ENCODE measurements at regions not wholly inside any gene's neighbourhood (a gene's known extent, or its start where the extent isn't known, plus 50 kb on each side); places are given as distances from the start of the nearest gene placed in this dataset.

- H3K27ac ChIP-seq = no peak overlapping the region
- TF ChIP-seq CTCF (conservative IDR thresholded peaks at IDR 0.05) (no peak), ZFX (IDR thresholded peaks at IDR 0.05) (no peak)
These were observed 329.1 kb downstream of the VGLL3 start for GRCh38 chr3:86661817-86662216.

- no peak overlapping the region for H3K27ac ChIP-seq
These were observed 332.1 kb downstream of the VGLL3 start for GRCh38 chr3:86658876-86659275.

GRCh38 chr3:86654806-86655460 lies 336.0 kb downstream of the VGLL3 start:
- TF ChIP-seq ZFX (IDR thresholded peaks at IDR 0.05) (no peak), CTCF (conservative IDR thresholded peaks at IDR 0.05) (no peak)
- no peak overlapping the region for H3K27ac ChIP-seq

More at GRCh38 chr3:86658876-86659275, 332.1 kb downstream of the VGLL3 start:
- no peak for TF ChIP-seq ZFX (IDR thresholded peaks at IDR 0.05)
- TF ChIP-seq CTCF (conservative IDR thresholded peaks at IDR 0.05) = no peak

- H3K27ac ChIP-seq = no peak overlapping the region
- TF ChIP-seq ZFX (IDR thresholded peaks at IDR 0.05) = no peak
- no peak for TF ChIP-seq CTCF (conservative IDR thresholded peaks at IDR 0.05)
These were observed 337.2 kb downstream of the VGLL3 start for GRCh38 chr3:86653661-86654205.

- no peak for TF ChIP-seq CTCF (conservative IDR thresholded peaks at IDR 0.05)
- no peak for TF ChIP-seq ZFX (IDR thresholded peaks at IDR 0.05)
- H3K27ac ChIP-seq = no peak overlapping the region
These were observed 342.9 kb downstream of the VGLL3 start for GRCh38 chr3:86648087-86648486.

- no peak for TF ChIP-seq ZFX (IDR thresholded peaks at IDR 0.05)
- TF ChIP-seq CTCF (conservative IDR thresholded peaks at IDR 0.05) = no peak
- H3K27ac ChIP-seq = no peak overlapping the region
These were observed 345.2 kb downstream of the VGLL3 start for GRCh38 chr3:86645756-86646155.

GRCh38 chr3:86634361-86634760 lies 356.6 kb downstream of the VGLL3 start:
- TF ChIP-seq ZFX (IDR thresholded peaks at IDR 0.05) (no peak), CTCF (conservative IDR thresholded peaks at IDR 0.05) (no peak)
- H3K27ac ChIP-seq = no peak overlapping the region
